HL-60 (cell line): ENCODE measurements at regions not wholly inside any gene's neighbourhood (a gene's known extent, or its start where the extent isn't known, plus 50 kb on each side); places are given as distances from the start of the nearest gene placed in this dataset.

ENCODE experiments used
- DNase-seq, 2 experiments: peaks; one replicate each; pipeline ENCODE4 v3.0.0-alpha.2; 2010 to 2020; ENCODE audit warnings: low read depth in 1 of 2, low spot score in 1 of 2
- H3K27ac ChIP-seq: fragments of 250-450 bp; sonication (Bioruptor Pico); replicated peaks from 2 replicates; pipeline ENCODE4 v1.5.1; 2020; ENCODE audit warnings: mild to moderate bottlenecking, moderate library complexity
- H3K27me3 ChIP-seq: fragments of 250-450 bp; sonication (Bioruptor Pico); 2 replicates; pipeline ENCODE4 v1.5.1; 2021; ENCODE audit warnings: mild to moderate bottlenecking, moderate library complexity; ENCODE audit not compliant: insufficient read depth, poor library complexity, severe bottlenecking
- H3K4me3 ChIP-seq: replicated peaks from 2 replicates; pipeline ENCODE4 v1.5.1; 2011; ENCODE audit warnings: mild to moderate bottlenecking, control low read depth, low read length; ENCODE audit not compliant: insufficient read depth
- GABPA ChIP-seq: IDR thresholded peaks from 2 replicates; pipeline ENCODE4 v1.6.1; 2012; ENCODE audit warnings: low read depth
- POLR2AphosphoS5 ChIP-seq: IDR thresholded peaks from 2 replicates; pipeline ENCODE4 v1.6.1; 2012; ENCODE audit warnings: low read depth
- SPI1 ChIP-seq: IDR thresholded peaks from 2 replicates; pipeline ENCODE4 v1.6.1; 2012; ENCODE audit warnings: low read depth, mild to moderate bottlenecking, borderline replicate concordance
- TF ChIP-seq, protein P1 (sequence below): IDR thresholded peaks from one replicate; pipeline ENCODE4 v1.5.1; 2011; ENCODE audit warnings: low read length, control low read depth, inconsistent platforms; ENCODE audit not compliant: insufficient read depth
- TF ChIP-seq, protein P2 (sequence below): IDR thresholded peaks from 2 replicates; pipeline ENCODE4 v1.6.1; 2012; ENCODE audit warnings: low read depth; ENCODE audit not compliant: insufficient replicate concordance

DNA sequence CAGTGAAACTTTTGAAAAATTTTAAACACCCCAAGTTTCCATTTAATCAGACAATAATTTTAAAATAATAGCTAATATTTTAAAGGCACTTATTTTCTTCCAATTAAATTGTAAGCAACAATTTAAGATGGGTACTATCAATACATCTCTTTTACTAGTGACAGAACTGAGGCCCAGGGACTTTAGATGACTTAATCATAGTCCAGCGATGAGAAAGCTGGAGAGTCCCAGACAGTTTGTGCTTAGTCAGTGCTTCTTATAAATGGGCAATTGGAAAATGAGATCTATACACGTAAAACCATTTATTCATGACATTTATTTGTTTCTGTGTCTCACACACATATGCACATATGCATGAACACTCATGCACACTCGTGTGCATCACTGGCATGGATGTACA lies 2063.5 kb downstream of the PCDH9 start:
- TF ChIP-seq, protein P1, sequence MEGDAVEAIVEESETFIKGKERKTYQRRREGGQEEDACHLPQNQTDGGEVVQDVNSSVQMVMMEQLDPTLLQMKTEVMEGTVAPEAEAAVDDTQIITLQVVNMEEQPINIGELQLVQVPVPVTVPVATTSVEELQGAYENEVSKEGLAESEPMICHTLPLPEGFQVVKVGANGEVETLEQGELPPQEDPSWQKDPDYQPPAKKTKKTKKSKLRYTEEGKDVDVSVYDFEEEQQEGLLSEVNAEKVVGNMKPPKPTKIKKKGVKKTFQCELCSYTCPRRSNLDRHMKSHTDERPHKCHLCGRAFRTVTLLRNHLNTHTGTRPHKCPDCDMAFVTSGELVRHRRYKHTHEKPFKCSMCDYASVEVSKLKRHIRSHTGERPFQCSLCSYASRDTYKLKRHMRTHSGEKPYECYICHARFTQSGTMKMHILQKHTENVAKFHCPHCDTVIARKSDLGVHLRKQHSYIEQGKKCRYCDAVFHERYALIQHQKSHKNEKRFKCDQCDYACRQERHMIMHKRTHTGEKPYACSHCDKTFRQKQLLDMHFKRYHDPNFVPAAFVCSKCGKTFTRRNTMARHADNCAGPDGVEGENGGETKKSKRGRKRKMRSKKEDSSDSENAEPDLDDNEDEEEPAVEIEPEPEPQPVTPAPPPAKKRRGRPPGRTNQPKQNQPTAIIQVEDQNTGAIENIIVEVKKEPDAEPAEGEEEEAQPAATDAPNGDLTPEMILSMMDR = no peak
- TF ChIP-seq SPI1 = no peak
- no peak for TF ChIP-seq GABPA
- TF ChIP-seq POLR2AphosphoS5 = no peak
- TF ChIP-seq, protein P2, sequence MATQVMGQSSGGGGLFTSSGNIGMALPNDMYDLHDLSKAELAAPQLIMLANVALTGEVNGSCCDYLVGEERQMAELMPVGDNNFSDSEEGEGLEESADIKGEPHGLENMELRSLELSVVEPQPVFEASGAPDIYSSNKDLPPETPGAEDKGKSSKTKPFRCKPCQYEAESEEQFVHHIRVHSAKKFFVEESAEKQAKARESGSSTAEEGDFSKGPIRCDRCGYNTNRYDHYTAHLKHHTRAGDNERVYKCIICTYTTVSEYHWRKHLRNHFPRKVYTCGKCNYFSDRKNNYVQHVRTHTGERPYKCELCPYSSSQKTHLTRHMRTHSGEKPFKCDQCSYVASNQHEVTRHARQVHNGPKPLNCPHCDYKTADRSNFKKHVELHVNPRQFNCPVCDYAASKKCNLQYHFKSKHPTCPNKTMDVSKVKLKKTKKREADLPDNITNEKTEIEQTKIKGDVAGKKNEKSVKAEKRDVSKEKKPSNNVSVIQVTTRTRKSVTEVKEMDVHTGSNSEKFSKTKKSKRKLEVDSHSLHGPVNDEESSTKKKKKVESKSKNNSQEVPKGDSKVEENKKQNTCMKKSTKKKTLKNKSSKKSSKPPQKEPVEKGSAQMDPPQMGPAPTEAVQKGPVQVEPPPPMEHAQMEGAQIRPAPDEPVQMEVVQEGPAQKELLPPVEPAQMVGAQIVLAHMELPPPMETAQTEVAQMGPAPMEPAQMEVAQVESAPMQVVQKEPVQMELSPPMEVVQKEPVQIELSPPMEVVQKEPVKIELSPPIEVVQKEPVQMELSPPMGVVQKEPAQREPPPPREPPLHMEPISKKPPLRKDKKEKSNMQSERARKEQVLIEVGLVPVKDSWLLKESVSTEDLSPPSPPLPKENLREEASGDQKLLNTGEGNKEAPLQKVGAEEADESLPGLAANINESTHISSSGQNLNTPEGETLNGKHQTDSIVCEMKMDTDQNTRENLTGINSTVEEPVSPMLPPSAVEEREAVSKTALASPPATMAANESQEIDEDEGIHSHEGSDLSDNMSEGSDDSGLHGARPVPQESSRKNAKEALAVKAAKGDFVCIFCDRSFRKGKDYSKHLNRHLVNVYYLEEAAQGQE = no peak
- DNase-seq = no peak
- no peaks in the 10 kb centered on the region for H3K27me3 ChIP-seq
- no peak overlapping the region for H3K27ac ChIP-seq
- H3K4me3 ChIP-seq = no peak overlapping the region

DNA sequence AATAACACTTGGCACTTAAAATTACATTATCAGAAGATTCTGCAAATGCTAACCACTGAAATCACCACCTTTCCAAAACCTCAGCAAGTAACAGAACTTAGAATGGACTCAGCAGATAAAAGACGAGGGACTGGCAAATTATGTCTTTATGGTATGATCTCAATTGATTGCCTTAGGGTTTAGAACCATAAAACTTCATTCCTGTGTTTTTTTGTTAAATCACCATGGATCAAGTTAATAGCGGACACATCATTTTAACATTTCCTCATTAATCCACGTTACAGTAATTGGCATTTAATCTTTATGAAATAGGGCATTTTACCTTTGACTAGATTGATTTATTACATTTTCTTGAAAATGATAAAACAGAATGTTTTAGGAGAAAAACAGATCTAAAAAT lies 2070.3 kb downstream of the PCDH9 start:
- DNase-seq = no peak
- no peak overlapping the region for H3K27ac ChIP-seq
- TF ChIP-seq, protein P1 = no peak
- no peak for TF ChIP-seq SPI1
- TF ChIP-seq POLR2AphosphoS5 = no peak
- TF ChIP-seq, protein P2 = no peak
- no peak for TF ChIP-seq GABPA
- H3K4me3 ChIP-seq = no peak overlapping the region
- H3K27me3 ChIP-seq = no peaks in the 10 kb centered on the region

DNA sequence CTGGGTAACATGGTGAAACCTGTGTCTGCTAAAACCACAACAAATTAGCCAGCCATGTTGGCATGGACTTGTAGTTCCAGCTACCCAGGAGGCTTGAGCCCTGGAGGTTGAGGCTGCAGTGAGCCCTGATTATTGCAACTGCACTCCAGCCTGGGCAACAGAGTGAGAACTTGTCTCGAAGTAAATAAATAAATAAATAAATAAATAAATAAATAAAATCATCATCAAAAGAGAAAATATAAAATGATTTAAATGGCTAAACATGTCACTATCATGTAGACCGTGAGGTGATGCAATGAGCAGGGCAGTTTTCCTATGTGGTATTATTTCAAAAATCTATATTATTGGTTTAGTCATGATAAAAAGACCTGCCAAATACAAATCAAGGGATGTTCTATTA lies 2074.3 kb downstream of the PCDH9 start:
- Histone ChIP-seq H3K27ac (no peak overlapping the region), H3K27me3 (no peaks in the 10 kb centered on the region), H3K4me3 (no peak overlapping the region)
- TF ChIP-seq SPI1 (no peak), GABPA (no peak), POLR2AphosphoS5 (no peak)
- TF ChIP-seq, protein P2 = no peak
- TF ChIP-seq, protein P1 = no peak
- no peak for DNase-seq
